HG03442 (cell line): ENCODE measurements at regions not wholly inside any gene's neighbourhood (a gene's known extent, or its start where the extent isn't known, plus 50 kb on each side); places are given as distances from the start of the nearest gene placed in this dataset.
"Not testable (repeated sequence)": the region's sequence is repeated elsewhere in the genome, so short reads cannot be mapped to it uniquely, and the experiment has no call there.

ENCODE experiments used
- ATAC-seq: cut with Tn5 transposase; IDR thresholded peaks from one replicate; pipeline ENCODE4 v1.9.1; 2021; ENCODE audit warnings: mild to moderate bottlenecking, moderate library complexity; ENCODE audit not compliant: unreplicated experiment

- no peak for ATAC-seq
These were observed 119.4 kb upstream of the CXADR start for GRCh38 chr21:17393413-17393812.

- ATAC-seq = no peak
These were observed 115.9 kb upstream of the CXADR start for GRCh38 chr21:17396948-17397347.

GRCh38 chr21:17397703-17398102 is 115.1 kb upstream of the CXADR start:
- ATAC-seq = no peak

GRCh38 chr21:17398954-17399353 is 113.9 kb upstream of the CXADR start:
- ATAC-seq = not testable (repeated sequence)

- no peak for ATAC-seq
These were observed 109.9 kb upstream of the CXADR start for GRCh38 chr21:17402937-17403336.

- no peak for ATAC-seq
These were observed 106.6 kb upstream of the CXADR start for GRCh38 chr21:17406202-17406601.

GRCh38 chr21:17414766-17415165 is 98.1 kb upstream of the CXADR start:
- ATAC-seq = no peak

- ATAC-seq = no peak
These were observed 96.7 kb upstream of the CXADR start for GRCh38 chr21:17416139-17416538.

- ATAC-seq = no peak
These were observed 89.9 kb upstream of the CXADR start for GRCh38 chr21:17422931-17423330.

GRCh38 chr21:17427157-17427556 is 85.7 kb upstream of the CXADR start:
- no peak for ATAC-seq

GRCh38 chr21:17427831-17428483 is 84.9 kb upstream of the CXADR start:
- ATAC-seq = peak; percentile 96

- ATAC-seq = peak; percentile 67
These were observed 84.4 kb upstream of the CXADR start for GRCh38 chr21:17428484-17428869.

- ATAC-seq = no peak
These were observed 83.9 kb upstream of the CXADR start for GRCh38 chr21:17428980-17429379.

GRCh38 chr21:17429936-17430335 is 82.9 kb upstream of the CXADR start:
- no peak for ATAC-seq

GRCh38 chr21:17432732-17433057 is 80.1 kb upstream of the CXADR start:
- no peak for ATAC-seq

- ATAC-seq = no peak
These were observed 79.1 kb upstream of the CXADR start for GRCh38 chr21:17433730-17434129.

GRCh38 chr21:17435565-17436543 is 77.0 kb upstream of the CXADR start:
- ATAC-seq = no peak

- ATAC-seq = no peak
These were observed 76.2 kb upstream of the CXADR start for GRCh38 chr21:17436626-17437111.

- no peak for ATAC-seq
These were observed 74.2 kb upstream of the CXADR start for GRCh38 chr21:17438635-17439034.

- ATAC-seq = no peak
These were observed 71.9 kb upstream of the CXADR start for GRCh38 chr21:17440969-17441368.

GRCh38 chr21:17441370-17441769 is 71.5 kb upstream of the CXADR start:
- ATAC-seq = no peak

GRCh38 chr21:17442165-17442564 is 70.7 kb upstream of the CXADR start:
- ATAC-seq = no peak
